ENCODE measurements at regions not wholly inside any gene's neighbourhood (a gene's known extent, or its start where the extent isn't known, plus 50 kb on each side); places are given as distances from the start of the nearest gene placed in this dataset.

DNA sequence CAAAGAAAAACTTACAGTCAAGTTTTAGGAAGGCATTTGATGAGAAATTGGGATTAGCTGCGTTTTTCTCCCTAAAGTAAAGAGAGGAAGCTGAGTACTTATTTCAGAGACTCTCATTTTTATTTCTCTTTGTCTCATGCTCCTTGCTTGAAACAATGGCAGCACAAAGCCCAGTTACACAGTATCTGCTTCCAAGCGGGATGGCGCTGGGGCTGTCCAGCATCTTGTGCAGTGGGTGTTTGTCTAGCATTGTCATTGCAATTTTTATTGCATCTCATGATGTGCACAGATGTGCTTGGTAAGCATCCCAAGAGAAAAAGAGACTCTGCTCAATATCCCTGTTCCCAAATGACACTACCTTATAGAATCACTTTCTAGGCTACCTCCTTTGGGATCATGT is 102.8 kb upstream of the ZNF521 start:
- TF ChIP-seq POLR2A (IDR thresholded peaks at IDR 0.05) (no peak), EP300 (IDR thresholded peaks at IDR 0.05; ENCODE audit: low read depth) (no peak), POLR2AphosphoS5 (IDR thresholded peaks at IDR 0.05) (no peak)
- TF ChIP-seq, protein P1, sequence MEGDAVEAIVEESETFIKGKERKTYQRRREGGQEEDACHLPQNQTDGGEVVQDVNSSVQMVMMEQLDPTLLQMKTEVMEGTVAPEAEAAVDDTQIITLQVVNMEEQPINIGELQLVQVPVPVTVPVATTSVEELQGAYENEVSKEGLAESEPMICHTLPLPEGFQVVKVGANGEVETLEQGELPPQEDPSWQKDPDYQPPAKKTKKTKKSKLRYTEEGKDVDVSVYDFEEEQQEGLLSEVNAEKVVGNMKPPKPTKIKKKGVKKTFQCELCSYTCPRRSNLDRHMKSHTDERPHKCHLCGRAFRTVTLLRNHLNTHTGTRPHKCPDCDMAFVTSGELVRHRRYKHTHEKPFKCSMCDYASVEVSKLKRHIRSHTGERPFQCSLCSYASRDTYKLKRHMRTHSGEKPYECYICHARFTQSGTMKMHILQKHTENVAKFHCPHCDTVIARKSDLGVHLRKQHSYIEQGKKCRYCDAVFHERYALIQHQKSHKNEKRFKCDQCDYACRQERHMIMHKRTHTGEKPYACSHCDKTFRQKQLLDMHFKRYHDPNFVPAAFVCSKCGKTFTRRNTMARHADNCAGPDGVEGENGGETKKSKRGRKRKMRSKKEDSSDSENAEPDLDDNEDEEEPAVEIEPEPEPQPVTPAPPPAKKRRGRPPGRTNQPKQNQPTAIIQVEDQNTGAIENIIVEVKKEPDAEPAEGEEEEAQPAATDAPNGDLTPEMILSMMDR (IDR thresholded peaks at IDR 0.05), result no peak

Measured in transverse colon (tissue), 4 donors.